ENCODE measurements at regions not wholly inside any gene's neighbourhood (a gene's known extent, or its start where the extent isn't known, plus 50 kb on each side); places are given as distances from the start of the nearest gene placed in this dataset.

DNA sequence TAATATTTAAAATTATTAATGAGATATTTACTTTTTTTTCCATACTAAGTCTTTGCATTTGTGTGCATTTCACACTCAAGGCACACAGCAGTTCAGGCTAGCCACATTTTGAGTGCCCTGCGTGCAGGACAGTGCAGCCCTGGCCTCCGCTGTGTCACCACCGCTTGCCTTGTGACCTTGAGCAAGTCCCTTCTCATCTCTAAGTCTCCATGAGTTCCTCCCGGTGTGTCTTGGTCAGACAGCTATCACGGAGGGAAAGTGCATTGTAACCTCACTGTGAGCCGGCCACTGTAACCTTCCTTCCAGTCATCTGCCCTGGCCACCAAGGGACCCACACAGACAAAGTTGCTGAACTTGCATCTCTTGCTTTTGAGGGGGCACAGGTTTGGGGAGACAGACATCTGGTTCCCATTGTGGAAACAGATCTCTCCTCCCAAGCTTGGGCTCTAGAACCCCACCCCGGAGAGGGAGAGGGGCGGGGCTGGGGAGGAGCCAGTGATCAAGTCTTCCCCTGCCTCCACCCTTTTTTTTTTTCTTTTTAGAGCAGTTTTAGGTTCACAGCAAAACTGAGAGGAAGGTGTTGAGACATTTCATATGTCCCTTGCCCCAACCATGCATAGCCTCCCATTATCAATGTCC is 96.8 kb downstream of the C9orf50 start:
- TF ChIP-seq, protein P1, sequence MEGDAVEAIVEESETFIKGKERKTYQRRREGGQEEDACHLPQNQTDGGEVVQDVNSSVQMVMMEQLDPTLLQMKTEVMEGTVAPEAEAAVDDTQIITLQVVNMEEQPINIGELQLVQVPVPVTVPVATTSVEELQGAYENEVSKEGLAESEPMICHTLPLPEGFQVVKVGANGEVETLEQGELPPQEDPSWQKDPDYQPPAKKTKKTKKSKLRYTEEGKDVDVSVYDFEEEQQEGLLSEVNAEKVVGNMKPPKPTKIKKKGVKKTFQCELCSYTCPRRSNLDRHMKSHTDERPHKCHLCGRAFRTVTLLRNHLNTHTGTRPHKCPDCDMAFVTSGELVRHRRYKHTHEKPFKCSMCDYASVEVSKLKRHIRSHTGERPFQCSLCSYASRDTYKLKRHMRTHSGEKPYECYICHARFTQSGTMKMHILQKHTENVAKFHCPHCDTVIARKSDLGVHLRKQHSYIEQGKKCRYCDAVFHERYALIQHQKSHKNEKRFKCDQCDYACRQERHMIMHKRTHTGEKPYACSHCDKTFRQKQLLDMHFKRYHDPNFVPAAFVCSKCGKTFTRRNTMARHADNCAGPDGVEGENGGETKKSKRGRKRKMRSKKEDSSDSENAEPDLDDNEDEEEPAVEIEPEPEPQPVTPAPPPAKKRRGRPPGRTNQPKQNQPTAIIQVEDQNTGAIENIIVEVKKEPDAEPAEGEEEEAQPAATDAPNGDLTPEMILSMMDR (IDR thresholded peaks at IDR 0.05; ENCODE audit: insufficient read depth, low read length, severe bottlenecking), result no peak
- Histone ChIP-seq H3K27me3 (ENCODE audit: control insufficient read depth, insufficient read depth, low read length) (peaks cover 2% of the 10 kb centered on the region), H3K4me3 (ENCODE audit: low read depth, low read length) (no peak overlapping the region), H3K36me3 (ENCODE audit: control insufficient read depth, insufficient read depth, low read length) (no peaks in the 10 kb centered on the region)
- FAIRE-seq, result no peak
- no peak for DNase-seq (ENCODE audit: low read depth)

DNA sequence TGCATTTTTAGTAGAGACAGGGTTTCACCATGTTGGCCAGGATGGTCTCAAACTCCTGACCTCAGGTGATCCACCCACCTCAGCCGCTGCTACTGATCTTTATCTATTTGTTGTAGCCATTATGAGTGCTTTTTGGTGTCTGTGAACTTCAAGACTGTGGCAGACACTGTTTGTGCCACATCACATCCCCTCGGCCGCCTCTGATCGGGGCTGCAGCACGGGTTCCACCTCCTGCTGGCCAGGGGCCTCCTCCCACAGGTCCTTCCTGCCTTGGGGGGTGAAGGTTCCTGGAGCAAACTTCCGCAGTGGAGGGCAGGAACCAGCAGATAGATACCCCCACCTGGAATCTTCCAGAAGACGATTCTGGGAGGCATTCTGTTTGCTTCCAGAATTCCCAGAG is 98.5 kb downstream of the C9orf50 start:
- Histone ChIP-seq H3K27me3 (ENCODE audit: control insufficient read depth, insufficient read depth, low read length) (peaks cover 2% of the 10 kb centered on the region), H3K36me3 (ENCODE audit: control insufficient read depth, insufficient read depth, low read length) (no peaks in the 10 kb centered on the region), H3K4me3 (ENCODE audit: low read depth, low read length) (no peak overlapping the region)
- no peak for FAIRE-seq
- TF ChIP-seq, protein P1 (IDR thresholded peaks at IDR 0.05; ENCODE audit: insufficient read depth, low read length, severe bottlenecking), result no peak
- no peak for DNase-seq (ENCODE audit: low read depth)

DNA sequence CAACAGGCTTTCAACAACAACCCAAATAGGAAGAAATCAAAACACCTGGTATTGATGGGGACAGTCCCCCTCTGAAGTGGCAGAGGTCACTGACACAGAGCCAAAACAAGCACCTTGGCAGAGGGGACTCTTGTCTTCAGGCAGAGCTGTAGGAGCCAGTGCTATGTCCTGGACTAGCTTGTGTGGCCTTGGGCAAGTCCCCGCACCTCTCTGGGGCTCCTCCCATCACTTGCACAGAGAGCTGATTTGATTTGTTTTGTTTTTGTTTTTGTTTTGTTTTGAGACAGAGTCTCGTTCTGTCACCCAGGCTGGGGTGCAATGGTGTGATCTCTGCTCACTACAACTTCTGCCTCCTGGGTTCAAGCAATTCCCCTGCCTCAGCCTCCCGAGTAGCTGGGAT is 100.8 kb downstream of the C9orf50 start:
- no peaks in the 10 kb centered on the region for H3K27me3 ChIP-seq (ENCODE audit: control insufficient read depth, insufficient read depth, low read length)

DNA sequence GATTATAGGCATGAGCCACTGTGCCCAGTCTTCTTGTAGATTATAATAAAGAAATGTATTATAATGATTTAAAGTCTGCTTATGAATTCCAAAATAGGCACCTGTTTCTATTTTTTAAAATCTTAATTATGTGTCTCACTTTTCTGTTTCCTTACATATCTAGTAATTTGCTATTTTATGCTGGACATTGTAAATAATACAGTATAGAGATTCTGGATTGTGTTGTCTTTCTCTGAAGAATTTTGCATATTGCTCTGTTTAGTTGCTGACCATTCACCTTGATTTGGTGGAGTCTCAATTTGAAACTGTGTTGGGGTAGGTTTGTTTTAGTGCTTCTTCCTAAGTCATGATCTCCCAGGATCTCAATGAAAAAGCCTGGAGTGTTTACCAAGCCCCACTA is 102.8 kb downstream of the C9orf50 start:
- H3K4me3 ChIP-seq (ENCODE audit: low read depth, low read length), result no peak overlapping the region
- DNase-seq (ENCODE audit: low read depth) (no peak), FAIRE-seq (no peak)
- no peaks in the 10 kb centered on the region for H3K36me3 ChIP-seq (ENCODE audit: control insufficient read depth, insufficient read depth, low read length)
- H3K27me3 ChIP-seq (ENCODE audit: control insufficient read depth, insufficient read depth, low read length), result no peaks in the 10 kb centered on the region
- TF ChIP-seq, protein P1 (IDR thresholded peaks at IDR 0.05; ENCODE audit: insufficient read depth, low read length, severe bottlenecking), result no peak

More for the DNA sequence above, 100.8 kb downstream of the C9orf50 start:
- TF ChIP-seq, protein P1 (IDR thresholded peaks at IDR 0.05; ENCODE audit: insufficient read depth, low read length, severe bottlenecking), result no peak
- DNase-seq (ENCODE audit: low read depth) (no peak), FAIRE-seq (no peak)
- no peaks in the 10 kb centered on the region for H3K36me3 ChIP-seq (ENCODE audit: control insufficient read depth, insufficient read depth, low read length)
- no peak overlapping the region for H3K4me3 ChIP-seq (ENCODE audit: low read depth, low read length)

DNA sequence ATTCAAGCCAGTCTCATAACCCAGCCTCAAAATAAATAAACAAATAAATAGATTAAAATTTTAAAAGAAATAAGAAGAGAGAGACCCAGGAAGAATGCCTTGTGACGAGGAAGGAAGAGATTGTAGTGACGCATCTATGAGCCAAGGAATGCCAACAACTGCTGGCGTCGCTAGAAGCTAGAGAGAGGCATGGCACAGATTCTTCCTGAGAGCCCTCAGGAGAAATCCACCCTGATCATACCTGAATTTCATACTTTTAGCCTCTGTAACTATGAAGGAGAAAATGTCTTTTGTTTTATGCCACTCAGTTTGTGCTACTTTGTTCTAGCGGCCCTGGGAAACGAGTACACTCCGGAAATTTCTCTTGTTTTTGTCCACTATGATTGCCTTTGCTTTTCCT is 103.9 kb downstream of the C9orf50 start:
- TF ChIP-seq, protein P1 (IDR thresholded peaks at IDR 0.05; ENCODE audit: insufficient read depth, low read length, severe bottlenecking), result no peak
- Histone ChIP-seq H3K27me3 (ENCODE audit: control insufficient read depth, insufficient read depth, low read length) (no peaks in the 10 kb centered on the region), H3K4me3 (ENCODE audit: low read depth, low read length) (no peak overlapping the region), H3K36me3 (ENCODE audit: control insufficient read depth, insufficient read depth, low read length) (no peaks in the 10 kb centered on the region)
- DNase-seq (ENCODE audit: low read depth), result no peak
- FAIRE-seq, result no peak

DNA sequence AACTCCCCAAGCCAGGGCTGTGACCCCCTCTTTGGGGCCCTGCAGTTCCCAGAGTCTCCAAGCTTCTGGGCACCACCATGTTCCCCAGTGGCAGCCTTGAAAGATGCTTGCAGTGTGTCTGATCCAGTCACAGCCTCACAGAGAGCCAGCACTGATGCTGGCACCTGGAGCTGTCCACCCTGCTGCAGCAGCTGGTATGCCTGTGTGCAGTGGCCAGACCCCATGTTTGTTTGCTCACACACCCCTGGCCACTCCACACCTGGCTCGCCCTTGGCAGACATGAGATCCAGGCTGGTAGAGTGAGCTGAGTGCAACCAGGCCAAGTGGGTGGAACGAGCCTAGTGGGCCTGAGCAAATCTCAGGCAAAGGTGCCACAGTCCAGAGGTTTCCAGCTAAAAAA is 106.0 kb downstream of the C9orf50 start:
- FAIRE-seq, result no peak
- TF ChIP-seq, protein P1 (IDR thresholded peaks at IDR 0.05; ENCODE audit: insufficient read depth, low read length, severe bottlenecking), result no peak
- H3K27me3 ChIP-seq (ENCODE audit: control insufficient read depth, insufficient read depth, low read length), result no peaks in the 10 kb centered on the region
- no peak overlapping the region for H3K4me3 ChIP-seq (ENCODE audit: low read depth, low read length)
- DNase-seq (ENCODE audit: low read depth), result no peak
- no peaks in the 10 kb centered on the region for H3K36me3 ChIP-seq (ENCODE audit: control insufficient read depth, insufficient read depth, low read length)
